Thyroid gland (tissue), 4 donors: ENCODE measurements at regions not wholly inside any gene's neighbourhood (a gene's known extent, or its start where the extent isn't known, plus 50 kb on each side); places are given as distances from the start of the nearest gene placed in this dataset.

Experiments
- CTCF ChIP-seq, 6 experiments: fragments of 200-600 bp in 3 of 6; fragments of 450-650 bp in 3 of 6; sonication (generic) in 3 of 6; IDR thresholded peaks; one replicate each; pipeline ENCODE4 v1.5.1; 2016 to 2019; ENCODE audit warnings: antibody characterized with exemption in 6 of 6, mild to moderate bottlenecking in 2 of 6, inconsistent platforms in 1 of 6, moderate library complexity in 1 of 6
- POLR2A ChIP-seq, 2 donors: fragments of 450-650 bp; IDR thresholded peaks; one replicate each; pipeline ENCODE4 v1.6.1; 2017; ENCODE audit warnings: antibody characterized with exemption in 2 of 2, mild to moderate bottlenecking in 2 of 2, moderate library complexity in 1 of 2

GRCh38 chr5:34553581-34553980, 102.5 kb upstream of the RAI14 start:
- TF ChIP-seq CTCF (IDR thresholded peaks at IDR 0.05) (no peak), POLR2A (IDR thresholded peaks at IDR 0.05) (no peak)
